HepG2 (cell line): ENCODE measurements at regions not wholly inside any gene's neighbourhood (a gene's known extent, or its start where the extent isn't known, plus 50 kb on each side); places are given as distances from the start of the nearest gene placed in this dataset.

Experiments
- ADNP ChIP-seq: sonication (generic); formaldehyde crosslinking; IDR thresholded peaks from 2 replicates; pipeline ENCODE4 v1.4.0; 2020; ENCODE audit warnings: missing genetic modification reagents
- ATF2 ChIP-seq: sonication (generic); formaldehyde crosslinking; IDR thresholded peaks from 2 replicates; pipeline ENCODE4 v1.4.0; 2020; ENCODE audit warnings: missing genetic modification reagents
- CC2D1A ChIP-seq: sonication (generic); formaldehyde crosslinking; IDR thresholded peaks from 2 replicates; pipeline ENCODE4 v1.8.1; 2023; ENCODE audit warnings: mild to moderate bottlenecking, missing genetic modification reagents
- CHD4 ChIP-seq: fragments of 200-600 bp; sonication (generic); IDR thresholded peaks from 2 replicates; pipeline ENCODE4 v1.7.0; 2017; ENCODE audit warnings: mild to moderate bottlenecking, low read length, borderline replicate concordance
- FOSL2 ChIP-seq: sonication (generic); formaldehyde crosslinking; IDR thresholded peaks from 2 replicates; pipeline ENCODE4 v1.4.0; 2020; ENCODE audit warnings: missing genetic modification reagents
- IRF1 ChIP-seq: sonication (generic); formaldehyde crosslinking; IDR thresholded peaks from 2 replicates; pipeline ENCODE4 v1.4.0; 2020; ENCODE audit warnings: low read depth, mild to moderate bottlenecking, missing genetic modification reagents
- NKX3-1 ChIP-seq: sonication (generic); formaldehyde crosslinking; IDR thresholded peaks from 2 replicates; pipeline ENCODE4 v1.5.0; 2020; ENCODE audit warnings: missing genetic modification reagents
- PHB2 ChIP-seq: fragments of 450-650 bp; IDR thresholded peaks from 2 replicates; pipeline ENCODE4 v1.6.1; 2018; ENCODE audit not compliant: partially characterized antibody
- SOX5 ChIP-seq: IDR thresholded peaks from 2 replicates; pipeline ENCODE4 v1.6.1; 2016; ENCODE audit warnings: borderline replicate concordance
- SP140L ChIP-seq: sonication (generic); formaldehyde crosslinking; IDR thresholded peaks from 2 replicates; pipeline ENCODE4 v1.4.0; 2020; ENCODE audit warnings: missing genetic modification reagents, borderline replicate concordance
- STAT6 ChIP-seq: sonication (generic); formaldehyde crosslinking; IDR thresholded peaks from 2 replicates; pipeline ENCODE4 v1.4.0; 2020; ENCODE audit warnings: missing genetic modification reagents, mild to moderate bottlenecking, borderline replicate concordance
- ZBTB10 ChIP-seq: sonication (generic); formaldehyde crosslinking; IDR thresholded peaks from 2 replicates; pipeline ENCODE4 v1.4.0; 2020; ENCODE audit warnings: missing genetic modification reagents, borderline replicate concordance
- ZNF142 ChIP-seq: sonication (generic); formaldehyde crosslinking; IDR thresholded peaks from 2 replicates; pipeline ENCODE4 v1.4.0; 2020; ENCODE audit warnings: missing genetic modification reagents
- ZNF713 ChIP-seq: sonication (generic); formaldehyde crosslinking; IDR thresholded peaks from 2 replicates; pipeline ENCODE4 v1.4.0; 2020; ENCODE audit warnings: mild to moderate bottlenecking, missing genetic modification reagents
- ZNF768 ChIP-seq: sonication (generic); formaldehyde crosslinking; IDR thresholded peaks from 2 replicates; pipeline ENCODE4 v1.4.0; 2020; ENCODE audit warnings: missing genetic modification reagents
- ZSCAN12 ChIP-seq: sonication (generic); formaldehyde crosslinking; IDR thresholded peaks from 2 replicates; pipeline ENCODE4 v1.9.0; 2021; ENCODE audit warnings: mild to moderate bottlenecking, missing genetic modification reagents

GRCh38 chr6:26199057-26199772, 112.0 kb downstream of the HFE start (continued):
- TF ChIP-seq ZBTB10 (CRISPR knock-in tag) = peak; percentile 82
- peak; percentile 79 for TF ChIP-seq ZNF768
- no peak for TF ChIP-seq CHD4
- 0 out of 2 replicates have a peak, but pooled peaks have one; percentile 26 for TF ChIP-seq NKX3-1
- TF ChIP-seq ZSCAN12 = no peak
- peak; percentile 23; the same call in 1 of the 2 replicates for TF ChIP-seq FOSL2
- peak; percentile 17; the same call in 1 of the 2 replicates for TF ChIP-seq SOX5 (CRISPR knock-in tag)
- peak; percentile 63 for TF ChIP-seq ATF2
- peak; percentile 35; the same call in 1 of the 2 replicates for TF ChIP-seq SP140L
- TF ChIP-seq IRF1 (CRISPR knock-in tag) = no peak
- no peak for TF ChIP-seq CC2D1A (CRISPR knock-in tag)
- no peak for TF ChIP-seq ZNF713 (CRISPR knock-in tag)
- 0 out of 2 replicates have a peak, but pooled peaks have one; percentile 20 for TF ChIP-seq ZNF142 (CRISPR knock-in tag)
- TF ChIP-seq PHB2 = no peak
- no peak for TF ChIP-seq STAT6 (CRISPR knock-in tag)
- TF ChIP-seq ADNP (CRISPR knock-in tag) = no peak
